IMR-90 (cell line): ENCODE measurements at regions not wholly inside any gene's neighbourhood (a gene's known extent, or its start where the extent isn't known, plus 50 kb on each side); places are given as distances from the start of the nearest gene placed in this dataset.

Experiments
- ATAC-seq: fragments of 200-7000 bp; cut with Tn5 transposase; 2 replicates; pipeline ENCODE4 v1.9.1; 2020; ENCODE audit warnings: low read depth, mild to moderate bottlenecking, moderate library complexity
- BruUV-seq: library from RNA; stranded (reverse); fragments of 400-500 nt; replicated peaks from 2 replicates; lab custom pipeline; 2021; lab: Mats Ljungman, UMichigan
- CTCF ChIA-PET: fragments of 300-600 bp; formaldehyde crosslinking; extraction: SDS; loops from one replicate; lab custom pipeline; 2021; ENCODE audit warnings: antibody characterized with exemption; lab: Yijun Ruan, JAX
- POLR2A ChIA-PET: fragments of 300-600 bp; sonication (Branson Sonifier 250); formaldehyde crosslinking; loops from one replicate; lab custom pipeline; 2022; ENCODE audit warnings: antibody characterized with exemption; ENCODE audit not compliant: unreplicated experiment; lab: Charles Lee
- DNase-seq: peaks from one replicate; pipeline ENCODE4 v3.0.0; 2013
- H2AFZ ChIP-seq: replicated peaks from 2 replicates; pipeline ENCODE3; 2013; ENCODE audit warnings: low read length, mild to moderate bottlenecking; ENCODE audit not compliant: poor library complexity
- H2AK5ac ChIP-seq: 2 replicates; pipeline ENCODE4 v1.6.1; 2013; ENCODE audit warnings: low read depth, low read length, inconsistent platforms
- H2AK9ac ChIP-seq: replicated peaks from 2 replicates; pipeline ENCODE3; 2013; ENCODE audit warnings: mild to moderate bottlenecking, low read depth, low read length, moderate library complexity; ENCODE audit not compliant: poor library complexity
- H2BK120ac ChIP-seq: 2 replicates; pipeline ENCODE4 v1.6.1; 2013; ENCODE audit warnings: low read depth, low read length, inconsistent platforms
- H2BK15ac ChIP-seq: 3 replicates; pipeline ENCODE4 v1.6.1; 2013; ENCODE audit warnings: low read depth, low read length, inconsistent platforms
- H2BK20ac ChIP-seq: 2 replicates; pipeline ENCODE4 v1.6.1; 2013; ENCODE audit warnings: low read depth, mild to moderate bottlenecking, inconsistent platforms, low read length, moderate library complexity
- H2BK5ac ChIP-seq: 2 replicates; pipeline ENCODE4 v1.6.1; 2013; ENCODE audit warnings: mild to moderate bottlenecking, low read depth, low read length, inconsistent platforms; ENCODE audit not compliant: poor library complexity, severe bottlenecking
- H3K14ac ChIP-seq: replicated peaks from 2 replicates; pipeline ENCODE4 v1.6.1; 2013; ENCODE audit warnings: low read depth, low read length, inconsistent platforms
- H3K18ac ChIP-seq: 2 replicates; pipeline ENCODE4 v1.6.1; 2013; ENCODE audit warnings: low read depth, low read length, control low read depth
- H3K23ac ChIP-seq: 2 replicates; pipeline ENCODE4 v1.6.1; 2013; ENCODE audit warnings: low read depth, low read length, inconsistent platforms
- H3K27ac ChIP-seq: 2 replicates; pipeline ENCODE4 v1.5.1; 2013; ENCODE audit warnings: mild to moderate bottlenecking, control low read depth, low read length; ENCODE audit not compliant: insufficient read depth
- H3K27me3 ChIP-seq: 2 replicates; pipeline ENCODE4 v1.6.1; 2013; ENCODE audit warnings: low read length; ENCODE audit not compliant: control insufficient read depth, insufficient read depth
- H3K36me3 ChIP-seq: 2 replicates; pipeline ENCODE4 v1.6.1; 2013; ENCODE audit warnings: low read length, mixed read lengths; ENCODE audit not compliant: control insufficient read depth, insufficient read depth
- H3K4ac ChIP-seq: 2 replicates; pipeline ENCODE4 v1.6.1; 2013; ENCODE audit warnings: low read depth, low read length, inconsistent platforms
- H3K4me1 ChIP-seq: 2 replicates; pipeline ENCODE4 v1.6.1; 2013; ENCODE audit warnings: low read length, mixed read lengths; ENCODE audit not compliant: control insufficient read depth, insufficient read depth
- H3K4me2 ChIP-seq: 2 replicates; pipeline ENCODE4 v1.6.1; 2013; ENCODE audit warnings: low read depth, mild to moderate bottlenecking, control low read depth, low read length, moderate library complexity
- H3K4me3 ChIP-seq: 2 replicates; pipeline ENCODE4 v1.5.1; 2013; ENCODE audit warnings: low read depth, mild to moderate bottlenecking, control low read depth, low read length, moderate library complexity; ENCODE audit not compliant: insufficient read depth
- H3K56ac ChIP-seq: 2 replicates; pipeline ENCODE4 v1.6.1; 2013; ENCODE audit warnings: low read length, inconsistent platforms; ENCODE audit not compliant: insufficient read depth; ENCODE audit errors: extremely low read depth
- H3K79me1 ChIP-seq, 2 experiments: 2 replicates each; pipeline ENCODE4 v1.6.1; 2013; ENCODE audit warnings: low read length in 2 of 2, inconsistent platforms in 1 of 2, low read depth in 1 of 2
- H3K9ac ChIP-seq: 2 replicates; pipeline ENCODE4 v1.6.1; 2013; ENCODE audit warnings: low read depth, low read length, control low read depth
- H3K9me1 ChIP-seq: 2 replicates; pipeline ENCODE4 v1.6.1; 2013; ENCODE audit warnings: low read length, inconsistent platforms; ENCODE audit not compliant: insufficient read depth
- H3K9me3 ChIP-seq: 2 replicates; pipeline ENCODE4 v1.6.1; 2013; ENCODE audit warnings: low read length; ENCODE audit not compliant: control insufficient read depth, insufficient read depth
- H4K20me1 ChIP-seq: 2 replicates; pipeline ENCODE4 v1.6.1; 2013; ENCODE audit warnings: low read length, inconsistent platforms; ENCODE audit not compliant: insufficient read depth
- H4K5ac ChIP-seq: 2 replicates; pipeline ENCODE4 v1.6.1; 2013; ENCODE audit warnings: mild to moderate bottlenecking, low read depth, low read length, control low read depth
- H4K8ac ChIP-seq, 2 experiments: 2 replicates each; pipeline ENCODE4 v1.6.1; 2013; ENCODE audit warnings: low read depth in 2 of 2, low read length in 2 of 2, control low read depth in 1 of 2, inconsistent platforms in 1 of 2
- H4K91ac ChIP-seq: 2 replicates; pipeline ENCODE4 v1.6.1; 2013; ENCODE audit warnings: low read depth, low read length, inconsistent platforms; ENCODE audit not compliant: insufficient read depth
- BHLHE40 ChIP-seq: fragments of 150-350 bp; IDR thresholded peaks from 2 replicates; pipeline ENCODE4 v1.6.1; 2016; ENCODE audit warnings: mild to moderate bottlenecking, low read depth, low read length
- FOS ChIP-seq: fragments of 150-350 bp; IDR thresholded peaks from 2 replicates; pipeline ENCODE4 v1.6.1; 2016; ENCODE audit warnings: low read depth, low read length
- MXI1 ChIP-seq: IDR thresholded peaks from 2 replicates; pipeline ENCODE4 v1.6.1; 2012; ENCODE audit warnings: low read depth, mild to moderate bottlenecking, low read length, moderate library complexity, borderline replicate concordance
- RCOR1 ChIP-seq: IDR thresholded peaks from 2 replicates; pipeline ENCODE4 v1.6.1; 2012; ENCODE audit warnings: mild to moderate bottlenecking, low read length, improper control_type of control experiment; ENCODE audit not compliant: insufficient replicate concordance
- RFX5 ChIP-seq: IDR thresholded peaks from 2 replicates; pipeline ENCODE4 v1.8.0; 2012; ENCODE audit warnings: low read depth, mild to moderate bottlenecking, low read length, moderate library complexity
- WGBS, 2 experiments: methylation state at CpG; one replicate each; pipeline versions ENCODE4 v1.1.5 to v1.1.7; 2013; ENCODE audit warnings: missing lambda C conversion rate in 2 of 2; ENCODE audit not compliant: insufficient read length in 1 of 2; ENCODE audit errors: extremely low coverage in 2 of 2; 5-methylcytosine and 5-hydroxymethylcytosine counted together
- dilution Hi-C: fragments of 300-500 bp; cut with HindIII; formaldehyde crosslinking; loops from one replicate; pipeline ENCODE4 v1.14.3; 2018; ENCODE audit warnings: low sequenced_read_pairs; ENCODE audit not compliant: unreplicated experiment
- in situ Hi-C: fragments of 300-500 bp; cut with MboI; formaldehyde crosslinking; loops from 3 replicates; pipeline ENCODE4 v1.14.3; 2019; ENCODE audit warnings: low sequenced_read_pairs, inconsistent platforms, mixed read lengths
- intact Hi-C: fragments of 100-400 bp; cut with micrococcal nuclease; formaldehyde crosslinking; loops from 2 replicates; pipeline ENCODE4 v1.10.0; 2022

GRCh38 chr1:209232197-209232596 lies 351.3 kb upstream of the CAMK1G start:
- Histone ChIP-seq H2BK120ac (no peak overlapping the region), H3K9me1 (no peaks in the 10 kb centered on the region), H3K23ac (no peak overlapping the region), H4K91ac (no peak overlapping the region), H4K20me1 (no peaks in the 10 kb centered on the region), H3K36me3 (no peaks in the 10 kb centered on the region), H2BK15ac (no peak overlapping the region), H3K4me1 (no peaks in the 10 kb centered on the region), H2AFZ (no peak overlapping the region), H3K4me2 (no peak overlapping the region), H4K5ac (no peak overlapping the region), H3K9me3 (peaks cover 5% of the 10 kb centered on the region; the same call in 1 of the 2 replicates), H2BK5ac (no peak overlapping the region), H2BK20ac (no peak overlapping the region), H3K27ac (no peak overlapping the region), H3K27me3 (no peaks in the 10 kb centered on the region), H3K14ac (no peak overlapping the region), H3K79me1 (no peaks in the 10 kb centered on the region), H3K9ac (no peak overlapping the region), H4K8ac (no peak overlapping the region), H2AK5ac (no peak overlapping the region), H3K4me3 (no peak overlapping the region), H3K4ac (no peak overlapping the region), H3K56ac (no peak overlapping the region), H2AK9ac (no peak overlapping the region), H3K18ac (no peak overlapping the region)
- dilution Hi-C loops = no loop called here
- DNase-seq (no peak), ATAC-seq (no peak)
- in situ Hi-C loops = no loop called here
- CTCF ChIA-PET = no interaction called here
- TF ChIP-seq RFX5 = no peak
- no peak for TF ChIP-seq RCOR1
- TF ChIP-seq BHLHE40 = no peak
- no peak for TF ChIP-seq MXI1
- no peak for TF ChIP-seq FOS
- POLR2A ChIA-PET = no interaction called here
- no TSS peak for BruUV-seq
- intact Hi-C loops = no loop called here
- WGBS, 2 experiments = 97% methylated on average over 7 of the region's 17 CpGs; no CpG with 5 or more reads in 1 of the 2 experiments
